GM21381 (cell line): ENCODE measurements at regions not wholly inside any gene's neighbourhood (a gene's known extent, or its start where the extent isn't known, plus 50 kb on each side); places are given as distances from the start of the nearest gene placed in this dataset.
A peak's percentile ranks its signal among the peaks of the same experiment; 100 is the strongest.
"Not testable (repeated sequence)": the region's sequence is repeated elsewhere in the genome, so short reads cannot be mapped to it uniquely, and the experiment has no call there.

ENCODE experiments used
- ATAC-seq: cut with Tn5 transposase; IDR thresholded peaks from one replicate; pipeline ENCODE4 v1.9.1; 2021; ENCODE audit warnings: mild to moderate bottlenecking, moderate library complexity; ENCODE audit not compliant: unreplicated experiment

DNA sequence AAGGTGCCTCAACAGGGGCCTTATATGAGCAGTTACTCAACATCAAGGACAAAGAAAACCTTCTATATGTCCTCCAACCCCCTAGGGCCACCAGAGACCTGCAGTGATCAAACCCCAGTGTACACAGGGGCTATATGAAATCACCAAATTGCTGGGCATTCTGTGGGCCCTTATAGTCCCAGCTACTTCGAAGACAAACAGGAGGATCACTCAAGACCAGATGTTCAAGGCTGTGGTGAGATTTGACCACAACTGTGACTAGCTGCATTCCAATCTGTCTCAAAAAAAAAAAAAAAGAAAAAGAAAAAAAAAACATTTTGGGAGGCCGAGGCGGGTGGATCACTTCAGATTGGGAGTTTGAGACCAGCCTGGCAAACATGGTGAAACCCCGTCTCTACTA lies 51.0 kb upstream of the PRB2 start:
- ATAC-seq = no peak

DNA sequence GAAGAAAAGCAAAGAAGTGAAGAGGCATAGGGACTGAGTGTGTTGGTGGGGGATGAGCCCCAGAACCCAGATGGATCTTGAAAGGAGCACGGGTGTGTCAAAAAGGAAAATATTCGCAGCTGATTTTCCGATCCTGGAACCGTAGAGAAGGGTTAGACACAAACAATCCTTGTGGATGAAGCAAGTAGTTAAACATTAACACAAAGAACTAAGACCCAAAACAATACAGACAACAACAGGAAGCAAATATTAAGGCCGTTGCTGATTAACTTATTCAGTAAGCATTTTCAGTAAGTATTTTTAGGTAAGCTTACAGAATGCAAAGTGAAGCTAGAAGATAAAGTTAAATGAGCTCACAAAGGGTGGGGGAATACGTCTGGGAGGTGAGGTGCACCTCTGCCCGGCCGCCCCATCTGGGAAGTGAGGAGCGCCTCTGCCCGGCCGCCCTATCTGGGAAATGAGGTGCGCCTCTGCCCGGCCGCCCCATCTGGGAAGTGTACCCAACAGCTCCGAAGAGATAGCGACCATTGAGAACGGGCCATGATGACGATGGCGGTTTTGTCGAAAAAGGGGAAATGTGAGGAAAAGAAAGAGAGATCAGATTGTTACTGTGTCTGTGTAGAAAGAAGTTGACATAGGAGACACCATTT lies 62.8 kb upstream of the PRB2 start:
- ATAC-seq = no peak

DNA sequence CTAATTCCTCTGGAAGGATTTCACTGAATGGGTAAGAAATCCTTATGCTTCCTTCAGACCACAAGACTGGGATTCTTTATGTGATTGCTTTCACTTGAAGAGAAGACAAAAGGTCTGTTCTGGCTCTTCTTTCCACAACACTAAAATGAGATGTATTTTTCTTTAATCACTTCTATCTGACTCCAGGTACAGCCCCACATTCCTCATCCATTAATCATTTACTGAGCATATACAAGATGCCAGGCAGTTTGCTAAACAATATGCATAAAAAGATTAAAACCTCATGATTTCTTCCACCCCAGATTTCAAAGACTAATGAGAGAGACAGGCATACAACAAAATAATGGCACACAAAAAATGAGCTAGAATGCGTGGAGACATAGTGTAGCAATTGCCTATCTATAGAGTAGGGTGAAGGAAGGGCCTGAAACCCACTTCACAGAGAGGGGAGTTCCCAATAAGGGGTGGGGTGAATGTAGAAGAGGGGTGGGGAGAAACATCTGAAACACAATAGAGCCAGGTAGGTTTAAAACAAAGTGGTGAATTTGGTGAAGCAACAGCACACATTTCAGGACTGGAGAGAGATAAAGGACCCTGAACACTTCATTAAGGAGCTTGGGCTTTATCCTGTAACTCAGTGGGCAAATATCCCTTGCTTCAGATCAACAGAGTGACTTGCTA lies 65.1 kb upstream of the PRB2 start:
- no peak for ATAC-seq

DNA sequence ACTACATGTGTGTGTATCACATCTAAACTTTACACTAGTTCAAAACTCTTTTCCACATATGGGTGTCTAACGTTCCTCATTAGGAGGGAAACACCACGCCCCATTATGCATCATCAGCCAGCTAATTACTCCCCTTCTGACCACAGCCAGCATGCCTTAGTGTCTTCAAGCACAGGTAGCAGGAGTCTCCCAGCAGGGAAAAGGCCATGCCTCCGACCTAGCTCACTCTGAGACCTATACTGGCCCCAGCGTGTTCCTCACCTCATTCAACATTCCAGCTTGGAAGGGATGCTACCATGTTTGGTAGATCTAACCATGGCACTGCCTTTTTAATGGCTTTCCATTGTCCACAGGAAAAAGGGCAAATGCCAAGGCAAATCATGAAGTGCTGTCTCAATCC lies 66.1 kb upstream of the PRB2 start:
- no peak for ATAC-seq

DNA sequence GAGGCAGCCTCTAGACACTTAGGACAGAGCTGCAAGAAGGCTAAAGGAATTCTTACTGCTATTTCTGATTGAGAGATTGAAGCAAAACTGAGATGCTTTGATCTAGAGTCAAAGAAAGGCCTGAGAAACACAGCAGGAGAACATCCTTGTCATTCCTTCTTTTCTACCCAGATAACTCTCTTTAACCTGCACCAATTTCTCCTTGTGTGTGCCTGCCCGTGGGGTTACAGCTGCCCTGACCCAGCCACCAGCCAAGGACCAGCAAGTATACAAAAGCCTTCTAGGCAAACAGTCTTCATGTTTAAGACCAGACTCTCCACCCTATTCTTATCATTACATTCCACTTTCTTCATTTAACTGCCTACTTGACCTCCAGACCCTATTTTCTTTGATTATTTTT lies 81.7 kb upstream of the PRB2 start:
- ATAC-seq = no peak

DNA sequence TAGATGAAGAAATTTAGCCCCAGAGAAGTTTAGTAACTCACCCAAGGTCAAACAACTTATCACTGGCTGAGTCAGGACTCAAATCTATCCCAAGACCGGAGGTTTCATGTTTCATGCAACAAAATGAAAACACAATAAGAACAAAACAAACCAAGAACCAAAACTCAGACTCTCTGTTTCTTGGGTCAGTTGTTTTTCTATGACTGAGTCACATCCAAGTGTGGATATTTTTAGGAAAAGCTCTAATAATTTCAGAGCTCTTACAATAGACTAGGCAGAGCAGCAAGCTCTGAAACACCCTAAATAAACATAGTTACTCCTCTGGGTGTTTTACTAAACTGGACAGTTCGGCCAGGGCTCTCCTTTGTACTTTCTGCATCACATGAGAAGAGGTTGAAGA lies 87.6 kb upstream of the PRB2 start:
- no peak for ATAC-seq

DNA sequence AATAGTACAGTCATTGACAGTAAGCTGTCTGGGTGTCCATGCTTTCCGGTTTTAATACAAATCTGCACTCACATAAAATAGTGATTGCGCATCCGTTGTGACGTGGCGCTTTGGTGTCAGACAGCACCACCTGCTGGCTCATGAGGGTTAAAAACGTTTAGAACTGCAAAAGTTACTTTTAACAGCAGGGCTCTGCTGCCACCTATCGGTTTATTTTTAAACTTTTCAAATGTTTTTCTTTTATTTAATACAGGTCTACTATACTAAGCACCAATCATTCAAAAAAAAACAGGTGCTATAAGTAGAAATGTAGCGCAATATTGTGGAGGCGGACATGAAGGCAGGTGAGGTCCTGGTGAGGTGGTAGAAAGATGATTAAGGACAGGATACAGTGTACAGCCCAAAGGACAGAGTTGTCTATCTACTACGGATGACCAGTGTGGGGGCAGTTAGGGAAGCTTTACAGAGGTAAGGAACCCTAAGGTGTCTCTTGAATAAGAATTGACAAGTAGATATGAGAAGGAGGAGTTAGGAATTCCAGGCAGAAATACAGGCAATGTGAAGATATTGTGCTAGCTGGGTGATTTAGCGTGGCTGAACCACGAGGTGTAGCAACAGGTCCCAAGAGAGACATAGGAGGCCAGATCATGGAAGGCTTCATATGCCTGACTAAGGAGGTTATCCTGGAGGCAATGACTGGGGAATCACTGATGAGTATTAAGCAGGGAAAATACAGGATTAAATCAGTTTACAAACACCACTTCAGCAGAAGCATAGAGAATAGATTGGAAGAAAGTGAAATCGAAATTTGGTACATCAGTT lies 91.5 kb upstream of the PRB2 start:
- peak; percentile 89 for ATAC-seq

DNA sequence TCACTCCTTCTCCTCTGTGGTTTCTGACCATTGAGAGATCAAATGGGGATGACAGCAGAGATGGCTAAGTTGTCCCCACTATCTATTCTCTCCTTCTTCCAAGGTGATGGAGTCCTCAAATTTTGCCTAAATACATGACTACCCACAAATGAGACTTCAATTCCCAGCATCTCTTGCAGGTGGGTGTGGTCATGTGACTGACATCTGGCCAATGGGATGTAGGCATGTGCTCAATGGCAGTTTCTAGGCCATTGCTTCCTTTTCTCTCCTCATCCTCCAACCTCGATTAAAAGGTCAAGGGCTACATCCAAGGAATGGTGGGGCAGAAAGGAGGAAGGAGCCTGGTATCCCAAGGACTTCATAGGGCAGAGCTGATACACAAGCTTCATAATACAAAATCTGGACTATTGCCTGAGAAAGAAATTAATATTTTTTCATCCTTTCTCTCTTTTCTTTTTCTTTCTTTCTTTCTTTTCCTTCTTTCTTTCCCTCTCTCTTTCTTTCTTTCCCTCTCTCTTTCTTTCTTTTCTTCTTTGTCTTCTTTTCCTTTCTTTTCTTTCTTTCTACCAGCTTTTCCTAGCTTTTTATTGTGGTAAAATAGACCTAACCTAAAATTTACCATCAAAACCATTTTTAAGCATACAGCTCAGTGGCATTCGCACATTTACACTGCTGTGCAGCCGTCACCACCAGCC lies 100.9 kb upstream of the PRB2 start:
- ATAC-seq = no peak

DNA sequence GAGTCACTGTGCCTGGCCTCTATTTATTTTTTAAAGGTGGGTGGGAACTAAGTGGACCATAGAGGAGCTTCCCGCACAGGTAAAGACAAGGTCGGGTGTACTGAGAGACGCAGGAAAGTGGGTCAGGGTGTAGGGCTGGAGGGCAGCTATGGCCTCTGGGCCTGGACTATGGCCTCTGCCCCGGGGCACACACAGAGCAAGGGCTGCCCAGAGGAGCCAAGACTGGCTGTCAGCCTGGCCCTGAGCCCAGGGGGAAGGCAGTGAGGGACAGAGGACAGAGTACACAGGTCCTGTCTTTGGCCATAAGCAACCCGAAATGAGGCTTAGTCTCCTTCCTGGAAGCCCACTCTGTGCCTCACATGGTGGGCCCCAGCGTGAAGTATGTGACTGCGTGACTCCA lies 102.1 kb upstream of the PRB2 start:
- ATAC-seq = no peak

DNA sequence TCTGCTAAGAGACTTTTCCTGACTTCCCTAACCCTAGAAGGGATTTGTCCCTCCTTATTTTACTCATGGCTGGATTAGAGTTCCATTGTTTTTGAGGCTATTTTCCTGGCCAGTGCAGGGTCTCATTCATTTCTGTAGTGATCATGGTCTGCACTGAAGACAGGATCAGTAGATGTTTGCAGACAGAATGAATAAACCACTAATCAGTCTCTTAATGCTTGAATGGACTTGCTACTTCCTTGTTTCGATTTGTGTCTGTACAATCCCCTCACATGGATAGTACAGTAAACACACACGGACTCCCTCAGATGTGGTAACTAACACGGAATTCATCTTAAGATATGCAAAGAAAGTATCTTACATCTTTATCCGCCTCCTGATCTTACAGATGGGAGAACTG lies 102.6 kb upstream of the PRB2 start:
- ATAC-seq = peak; percentile 53

DNA sequence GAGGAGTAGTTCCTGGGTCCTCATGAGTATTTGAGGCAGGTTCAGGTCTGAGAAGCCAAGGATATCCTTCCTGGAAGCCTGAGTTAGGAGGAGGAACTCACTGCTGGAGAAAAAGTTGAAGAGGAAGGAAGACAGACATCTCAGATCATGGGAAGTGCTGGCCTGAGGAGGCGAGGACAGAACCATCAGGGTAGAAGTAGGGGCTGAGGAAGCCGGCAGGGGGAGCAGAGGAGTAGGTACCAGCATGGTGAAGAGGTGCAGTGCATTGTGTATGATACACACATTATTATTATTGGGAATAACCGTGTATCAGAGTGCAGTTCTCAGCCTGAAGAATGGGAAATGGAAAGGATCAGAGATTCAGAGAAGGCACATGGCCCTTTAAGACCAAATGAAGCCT lies 103.2 kb upstream of the PRB2 start:
- ATAC-seq = not testable (repeated sequence)

DNA sequence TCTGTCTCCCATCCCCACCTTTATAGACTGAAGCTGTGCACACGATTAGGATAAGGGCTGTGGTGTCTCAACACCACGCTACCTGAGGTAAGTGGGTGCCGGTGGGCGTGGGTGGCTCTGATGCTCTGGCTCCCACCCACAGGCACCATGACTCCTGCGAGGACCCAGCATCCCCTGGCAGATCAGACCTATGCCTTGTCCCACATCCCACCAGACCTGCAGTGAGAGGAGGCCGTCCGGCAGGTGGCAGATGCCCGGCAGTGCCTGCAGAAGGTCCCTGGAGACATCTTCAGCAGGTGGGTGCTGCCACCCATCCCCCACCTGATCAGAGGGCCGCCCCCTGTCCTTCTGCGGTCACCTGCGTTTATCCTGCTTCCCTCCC lies 104.4 kb upstream of the PRB2 start:
- ATAC-seq = no peak

DNA sequence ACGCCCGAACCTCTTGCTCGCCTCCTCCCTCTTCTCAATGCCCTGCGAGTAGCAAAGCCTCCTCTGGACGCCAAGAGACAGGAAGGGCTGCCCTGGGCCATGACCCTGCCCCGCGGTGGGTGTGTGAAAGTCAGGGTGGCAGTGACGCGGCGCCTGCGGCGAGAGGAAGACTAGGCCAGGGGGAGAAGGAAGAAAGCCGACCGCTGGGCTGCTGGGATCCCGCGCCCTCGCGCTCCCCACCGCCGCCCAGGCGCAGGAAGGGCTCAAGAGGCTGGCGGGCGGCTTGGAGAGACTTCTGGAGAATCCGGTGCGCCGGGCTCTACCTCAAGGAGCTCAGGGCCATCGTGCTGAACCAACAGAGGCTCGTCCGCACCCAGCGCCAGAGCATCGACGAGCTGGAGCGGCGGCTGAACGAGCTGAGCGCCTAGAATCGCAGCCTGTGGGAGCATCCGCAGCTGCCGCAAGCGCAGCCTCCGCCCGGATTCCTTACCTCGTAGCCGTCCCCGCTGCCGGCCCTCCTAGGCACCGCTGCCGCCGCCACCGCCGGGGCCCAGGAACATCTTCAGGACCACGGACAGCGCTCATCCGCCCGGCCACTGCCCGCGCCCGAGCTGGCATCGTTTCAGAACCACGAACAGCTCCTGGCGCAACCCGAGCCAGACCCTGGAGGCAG lies 105.0 kb upstream of the PRB2 start:
- no peak for ATAC-seq

DNA sequence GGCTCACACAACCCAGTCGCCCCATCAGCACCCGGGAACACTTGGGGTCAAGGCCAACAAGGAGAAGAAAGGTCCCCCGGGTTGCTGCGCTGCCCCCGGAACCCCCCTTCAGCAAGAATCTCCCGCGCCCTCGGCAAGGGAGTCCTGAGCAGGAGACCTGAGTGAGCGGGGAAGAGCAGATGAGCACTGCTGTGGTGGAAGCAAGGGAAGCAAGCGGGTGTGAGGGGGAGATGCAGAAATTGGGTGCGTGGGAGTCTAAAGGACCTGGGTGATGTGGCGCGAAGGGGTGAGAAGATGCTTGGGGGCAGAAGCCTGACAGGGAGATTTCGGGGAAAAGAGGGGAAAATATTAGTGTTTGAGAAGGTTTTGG lies 105.5 kb upstream of the PRB2 start:
- no peak for ATAC-seq

DNA sequence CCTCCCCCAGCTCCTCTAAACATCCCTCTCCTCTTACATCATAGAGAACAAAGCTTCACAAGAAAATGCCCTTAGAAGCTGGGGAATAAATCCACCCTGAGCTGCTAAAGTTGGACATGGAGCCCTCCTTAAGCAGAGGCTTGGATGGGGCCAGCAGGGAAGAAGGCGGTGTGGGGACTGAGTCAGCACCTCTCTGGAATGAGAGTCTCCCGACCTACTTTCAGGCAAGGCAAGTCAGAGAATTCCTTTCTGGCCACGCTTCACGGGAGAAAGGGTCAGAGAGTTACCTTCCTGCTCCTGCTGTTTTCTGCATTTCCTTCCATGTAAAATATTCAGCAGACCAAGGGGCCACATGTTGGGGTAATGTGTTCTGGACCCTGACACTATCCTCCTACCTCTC lies 113.3 kb upstream of the PRB2 start:
- no peak for ATAC-seq

DNA sequence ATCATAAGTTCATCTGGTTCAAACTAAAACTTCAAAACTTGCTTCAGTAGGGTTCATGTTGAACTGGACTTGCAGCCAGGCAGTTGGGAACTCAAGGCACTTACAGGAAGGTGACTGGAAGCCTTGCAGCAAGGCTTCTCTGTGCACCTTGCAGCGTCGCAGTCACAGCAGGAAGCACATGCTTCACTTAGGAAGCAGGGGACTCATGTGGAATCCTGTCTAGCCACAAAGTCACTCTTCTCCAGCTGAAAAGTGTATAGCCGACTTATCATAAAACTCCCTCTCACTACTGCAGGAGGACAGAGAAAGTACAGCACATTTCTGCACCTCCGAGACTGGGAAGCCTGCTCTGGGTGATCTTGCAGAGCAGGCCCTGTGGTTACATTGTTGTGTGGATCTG lies 114.0 kb upstream of the PRB2 start:
- ATAC-seq = no peak

DNA sequence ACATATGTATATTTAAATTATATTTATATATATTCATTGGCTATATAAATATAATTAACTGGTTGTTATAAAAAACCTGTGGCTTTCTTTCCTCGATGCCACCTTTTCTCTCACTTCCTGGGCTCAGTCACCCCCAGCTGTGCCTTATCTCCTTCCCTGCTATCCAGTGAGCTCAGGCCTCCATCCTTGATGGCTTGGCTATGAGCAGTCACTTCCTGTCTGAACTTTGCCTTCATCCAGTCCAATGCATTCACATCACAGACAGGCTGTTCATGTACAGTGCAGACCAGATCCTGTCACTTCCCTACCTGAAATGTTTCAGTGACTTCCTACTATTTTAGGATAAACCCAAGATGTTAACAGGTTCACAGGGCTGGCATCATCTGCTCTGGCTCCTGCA lies 115.3 kb upstream of the PRB2 start:
- ATAC-seq = no peak

DNA sequence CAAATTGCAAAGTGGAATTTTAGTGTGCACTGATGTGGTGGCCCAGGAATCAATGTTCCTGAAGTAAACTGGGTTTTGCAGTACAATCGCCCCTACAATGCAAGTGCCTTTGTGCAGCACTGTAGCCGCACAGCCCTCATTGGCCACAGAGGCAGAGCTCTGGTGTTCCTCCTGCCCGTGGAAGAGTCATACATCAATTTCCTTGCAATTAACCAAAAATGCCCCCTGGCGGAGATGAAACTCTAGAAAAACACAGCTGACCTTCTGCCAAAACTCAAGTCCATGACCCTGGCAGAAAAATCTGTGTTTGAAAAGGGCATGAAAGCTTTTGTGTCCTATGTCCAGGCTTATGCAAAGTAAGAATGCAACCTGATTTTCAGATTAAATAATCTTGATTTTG lies 117.9 kb upstream of the PRB2 start:
- ATAC-seq = no peak

DNA sequence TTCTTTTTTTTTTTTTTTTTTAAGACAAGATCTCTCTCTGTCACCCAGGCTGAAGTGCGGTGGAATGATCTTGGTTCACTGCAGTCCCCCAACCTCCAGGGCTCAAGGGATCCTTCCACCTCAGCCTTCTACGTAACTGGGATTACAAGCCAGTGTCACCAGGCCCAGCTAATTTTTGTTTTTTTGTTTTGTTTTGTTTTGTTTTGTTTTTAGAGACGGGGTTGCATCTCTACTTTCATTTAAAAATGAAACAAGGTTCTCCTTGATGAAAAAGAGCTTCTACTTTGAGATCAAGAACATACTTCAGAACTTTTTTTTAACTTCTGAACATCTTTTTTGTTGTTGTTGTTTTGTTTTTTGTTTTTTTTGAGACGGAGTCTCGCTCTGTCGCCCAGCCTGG lies 121.7 kb upstream of the PRB2 start:
- ATAC-seq = no peak

DNA sequence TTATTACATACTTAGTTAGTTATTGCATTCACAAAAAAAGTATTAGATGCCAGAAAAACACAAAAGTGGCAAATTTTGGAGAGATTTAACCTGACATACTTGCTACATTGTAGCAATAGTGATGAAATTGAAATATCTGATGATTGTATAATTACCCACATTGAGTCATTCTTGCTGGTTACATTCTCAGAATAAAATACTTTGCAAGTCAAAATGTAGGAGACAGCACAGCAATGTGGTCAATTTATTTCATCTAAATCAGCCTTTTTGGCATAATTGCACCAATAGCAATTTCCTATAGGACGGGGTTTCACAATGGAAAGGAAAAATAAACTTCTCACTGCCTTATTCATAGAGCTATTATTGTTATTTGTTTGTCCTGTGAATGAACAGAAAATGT lies 125.0 kb upstream of the ETV6 start:
- ATAC-seq = no peak

DNA sequence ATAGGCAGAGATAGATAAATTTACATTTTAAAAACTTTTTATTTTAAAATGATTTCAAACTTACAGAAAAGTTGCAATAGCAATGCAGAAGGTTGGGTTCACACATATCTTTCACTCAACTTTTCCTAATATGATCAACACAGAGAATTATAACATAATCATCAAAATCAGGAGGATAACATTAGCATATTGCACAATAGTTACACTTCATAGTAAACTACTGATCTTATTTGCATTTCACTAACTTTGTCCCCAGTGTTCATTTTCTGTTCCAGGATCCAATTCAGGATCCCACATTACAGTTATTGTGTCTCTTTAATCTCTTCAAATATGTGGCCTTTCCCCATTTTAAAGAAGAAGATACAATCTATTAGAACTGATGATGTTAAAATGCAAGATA lies 115.4 kb upstream of the ETV6 start:
- no peak for ATAC-seq
